Glutamatergic neuron (in vitro differentiated cells): ENCODE measurements at regions not wholly inside any gene's neighbourhood (a gene's known extent, or its start where the extent isn't known, plus 50 kb on each side); places are given as distances from the start of the nearest gene placed in this dataset.
A peak's percentile ranks its signal among the peaks of the same experiment; 100 is the strongest.

Experiments used
- DNase-seq: peaks from one replicate; pipeline ENCODE4 v3.0.0; 2022
- H3K27ac Mint-ChIP-seq: one replicate; pipeline ENCODE4 v1.8.0; 2020; ENCODE audit warnings: mild to moderate bottlenecking, mixed read lengths, inconsistent platforms; ENCODE audit not compliant: unreplicated experiment
- H3K27me3 Mint-ChIP-seq: one replicate; pipeline ENCODE4 v1.8.0; 2020; ENCODE audit warnings: mild to moderate bottlenecking, moderate library complexity, mixed read lengths, inconsistent platforms; ENCODE audit not compliant: unreplicated experiment
- H3K36me3 Mint-ChIP-seq: one replicate; pipeline ENCODE4 v1.8.0; 2020; ENCODE audit warnings: mild to moderate bottlenecking, mixed read lengths, inconsistent platforms; ENCODE audit not compliant: unreplicated experiment
- H3K4me1 Mint-ChIP-seq: one replicate; pipeline ENCODE4 v1.8.0; 2020; ENCODE audit warnings: mild to moderate bottlenecking, low read depth, mixed read lengths, inconsistent platforms; ENCODE audit not compliant: unreplicated experiment
- H3K4me3 Mint-ChIP-seq: one replicate; pipeline ENCODE4 v1.8.0; 2020; ENCODE audit warnings: mild to moderate bottlenecking, mixed read lengths, inconsistent platforms; ENCODE audit not compliant: unreplicated experiment
- H3K9me3 Mint-ChIP-seq: one replicate; pipeline ENCODE4 v1.8.0; 2020; ENCODE audit warnings: mild to moderate bottlenecking, moderate library complexity, mixed read lengths, inconsistent platforms; ENCODE audit not compliant: unreplicated experiment
- TF ChIP-seq, protein P1 (sequence below): fragments of 200-600 bp; sonication (generic); IDR thresholded peaks from one replicate; pipeline ENCODE4 v1.5.0; 2021; ENCODE audit not compliant: partially characterized antibody, unreplicated experiment

DNA sequence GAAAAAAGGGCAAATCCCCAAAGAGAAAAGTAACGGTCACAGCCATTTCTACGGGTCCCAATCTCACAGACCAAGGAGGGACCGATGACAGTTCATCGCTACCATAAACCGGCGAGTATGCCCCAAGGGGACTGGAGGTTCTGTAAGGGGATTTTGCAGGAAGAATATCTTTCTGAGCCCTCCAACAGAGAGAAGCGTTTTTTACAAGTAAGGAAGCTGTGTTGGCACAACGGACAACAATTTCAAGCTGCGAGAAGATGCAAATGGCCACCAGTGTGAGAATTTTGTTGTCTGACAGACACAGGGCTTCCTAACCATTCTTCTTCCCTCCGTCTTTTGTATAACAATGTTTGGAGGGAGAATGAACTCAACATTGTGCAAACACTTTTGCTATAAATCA, 1043.1 kb downstream of the ADGRL2 start:
- Mint-ChIP-seq H3K36me3 (no peaks in the 10 kb centered on the region), H3K27me3 (no peaks in the 10 kb centered on the region), H3K4me3 (no peak overlapping the region), H3K27ac (peak overlapping the region; percentile 50), H3K4me1 (peaks cover 54% of the 10 kb centered on the region), H3K9me3 (no peaks in the 10 kb centered on the region)
- DNase-seq = no peak
- TF ChIP-seq, protein P1, sequence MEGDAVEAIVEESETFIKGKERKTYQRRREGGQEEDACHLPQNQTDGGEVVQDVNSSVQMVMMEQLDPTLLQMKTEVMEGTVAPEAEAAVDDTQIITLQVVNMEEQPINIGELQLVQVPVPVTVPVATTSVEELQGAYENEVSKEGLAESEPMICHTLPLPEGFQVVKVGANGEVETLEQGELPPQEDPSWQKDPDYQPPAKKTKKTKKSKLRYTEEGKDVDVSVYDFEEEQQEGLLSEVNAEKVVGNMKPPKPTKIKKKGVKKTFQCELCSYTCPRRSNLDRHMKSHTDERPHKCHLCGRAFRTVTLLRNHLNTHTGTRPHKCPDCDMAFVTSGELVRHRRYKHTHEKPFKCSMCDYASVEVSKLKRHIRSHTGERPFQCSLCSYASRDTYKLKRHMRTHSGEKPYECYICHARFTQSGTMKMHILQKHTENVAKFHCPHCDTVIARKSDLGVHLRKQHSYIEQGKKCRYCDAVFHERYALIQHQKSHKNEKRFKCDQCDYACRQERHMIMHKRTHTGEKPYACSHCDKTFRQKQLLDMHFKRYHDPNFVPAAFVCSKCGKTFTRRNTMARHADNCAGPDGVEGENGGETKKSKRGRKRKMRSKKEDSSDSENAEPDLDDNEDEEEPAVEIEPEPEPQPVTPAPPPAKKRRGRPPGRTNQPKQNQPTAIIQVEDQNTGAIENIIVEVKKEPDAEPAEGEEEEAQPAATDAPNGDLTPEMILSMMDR = no peak

DNA sequence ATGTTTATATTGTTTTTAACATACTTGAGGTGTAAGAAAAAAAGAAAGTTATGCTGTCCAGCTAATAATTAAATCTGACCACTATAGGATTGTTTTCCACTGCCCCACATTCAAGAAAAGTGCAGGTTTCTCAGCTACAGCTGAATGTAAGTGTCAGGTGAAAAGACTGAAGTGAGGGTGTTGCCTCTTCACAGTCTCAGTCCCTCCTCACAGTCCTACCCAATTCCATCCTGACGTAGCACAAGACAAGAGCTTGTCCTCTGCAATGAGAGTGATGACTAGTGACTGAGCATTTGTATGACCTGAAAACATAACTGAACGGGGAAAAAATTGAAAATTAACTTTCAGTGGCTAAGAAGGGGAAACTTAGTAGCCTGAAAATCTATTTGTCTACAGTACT, 1039.5 kb downstream of the ADGRL2 start:
- no peak overlapping the region for H3K4me3 Mint-ChIP-seq
- no peak for DNase-seq
- H3K27ac Mint-ChIP-seq = no peak overlapping the region
- TF ChIP-seq, protein P1 = no peak
- H3K36me3 Mint-ChIP-seq = no peaks in the 10 kb centered on the region
- H3K27me3 Mint-ChIP-seq = no peaks in the 10 kb centered on the region
- peaks cover 54% of the 10 kb centered on the region for H3K4me1 Mint-ChIP-seq
- H3K9me3 Mint-ChIP-seq = no peaks in the 10 kb centered on the region

DNA sequence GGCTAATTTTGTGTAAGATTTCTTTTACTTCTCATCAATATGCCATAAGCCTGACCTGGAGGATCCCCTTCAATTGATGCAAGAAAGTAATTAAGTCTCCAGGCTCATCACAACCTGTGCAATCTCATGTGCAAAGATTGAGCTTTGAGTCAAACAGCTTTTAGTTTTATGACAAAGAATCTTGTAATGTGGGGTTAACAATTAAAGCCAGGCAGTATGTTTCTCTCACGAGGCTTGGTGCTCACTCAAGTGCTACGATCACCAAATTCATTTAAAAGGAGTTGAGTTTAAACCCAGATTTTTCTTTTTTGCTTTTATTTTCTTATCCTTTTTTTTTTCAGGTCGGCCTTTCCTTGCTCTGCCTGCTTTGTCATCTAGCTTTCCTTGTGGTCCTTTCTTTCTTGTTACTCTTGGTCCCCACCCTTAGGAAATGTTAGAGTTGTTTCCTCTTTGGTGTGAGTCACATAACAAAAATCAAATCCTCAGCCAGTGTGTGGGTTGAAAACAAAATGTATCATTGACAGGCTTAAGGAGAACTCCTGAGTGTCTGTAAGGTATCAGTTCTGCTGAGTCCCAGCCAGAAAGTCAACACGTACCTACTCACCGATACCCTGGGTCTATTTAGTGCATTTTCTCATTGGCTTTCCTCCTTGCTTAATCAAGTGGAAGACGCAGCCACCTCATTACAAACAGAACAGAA, 1037.2 kb downstream of the ADGRL2 start:
- no peaks in the 10 kb centered on the region for H3K36me3 Mint-ChIP-seq
- H3K4me3 Mint-ChIP-seq = peak overlapping the region; percentile 35
- TF ChIP-seq, protein P1 = no peak
- peaks cover 2% of the 10 kb centered on the region for H3K9me3 Mint-ChIP-seq
- H3K27ac Mint-ChIP-seq = peak overlapping the region; percentile 84
- no peaks in the 10 kb centered on the region for H3K27me3 Mint-ChIP-seq
- peaks cover 38% of the 10 kb centered on the region for H3K4me1 Mint-ChIP-seq
- DNase-seq = no peak

DNA sequence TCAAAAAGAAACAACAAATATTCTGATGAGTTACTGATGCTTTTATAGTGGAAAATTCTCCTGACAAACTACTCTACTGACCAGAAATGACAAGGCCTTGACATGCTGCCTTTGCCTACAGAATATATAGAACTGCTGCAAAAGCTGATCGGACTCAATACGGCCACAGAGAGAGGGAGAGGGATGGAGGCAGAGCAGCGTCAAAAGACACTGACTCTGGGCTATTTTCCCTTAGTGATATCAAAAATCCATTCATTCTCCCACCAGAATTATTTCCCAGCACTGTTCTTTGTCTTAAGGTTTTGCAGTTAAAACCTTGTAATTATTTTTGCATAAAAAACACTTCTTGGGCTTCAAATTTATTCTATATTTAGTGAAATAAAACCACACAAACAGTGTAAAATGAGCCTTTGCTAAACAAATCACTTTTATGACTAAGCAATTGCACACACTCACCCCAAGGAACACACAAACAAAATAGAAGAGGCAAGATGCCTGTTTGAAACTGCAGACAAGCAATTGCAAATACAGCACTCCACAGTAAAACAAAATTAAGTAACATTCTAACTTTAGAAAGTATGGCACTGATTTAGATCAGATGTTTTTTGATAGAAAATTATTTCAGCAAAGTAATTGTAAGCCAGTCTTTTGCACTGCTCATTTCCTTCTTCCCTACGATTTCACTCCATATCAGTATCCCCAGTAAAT, 1036.4 kb downstream of the ADGRL2 start:
- Mint-ChIP-seq H3K4me1 (peaks cover 38% of the 10 kb centered on the region), H3K27ac (peak overlapping the region; percentile 84), H3K36me3 (no peaks in the 10 kb centered on the region), H3K4me3 (no peak overlapping the region), H3K9me3 (peaks cover 2% of the 10 kb centered on the region), H3K27me3 (no peaks in the 10 kb centered on the region)
- TF ChIP-seq, protein P1 = no peak
- DNase-seq = no peak
